HG02852 (cell line): ENCODE measurements at regions not wholly inside any gene's neighbourhood (a gene's known extent, or its start where the extent isn't known, plus 50 kb on each side); places are given as distances from the start of the nearest gene placed in this dataset.

Experiments used
- ATAC-seq: cut with Tn5 transposase; IDR thresholded peaks from one replicate; pipeline ENCODE4 v1.9.1; 2021; ENCODE audit warnings: mild to moderate bottlenecking, moderate library complexity; ENCODE audit not compliant: unreplicated experiment

DNA sequence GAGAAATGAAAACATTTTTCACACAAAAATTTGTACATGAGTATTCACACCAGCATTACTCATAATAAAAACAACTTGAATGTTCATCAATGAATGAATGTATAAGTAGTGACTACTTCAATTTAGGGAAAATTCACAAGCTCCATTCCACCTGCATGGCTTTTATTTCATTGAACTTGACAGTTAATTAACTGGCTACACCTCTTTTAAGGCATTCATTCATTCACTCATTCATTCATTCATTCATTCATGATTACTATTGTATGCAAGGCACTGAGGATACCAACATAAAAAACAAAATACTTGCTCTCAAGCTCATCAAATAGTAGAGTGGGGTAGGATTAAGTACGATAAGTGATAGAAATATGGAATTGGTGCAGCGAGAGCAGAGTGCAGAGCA lies 198.3 kb upstream of the DLGAP1 start:
- no peak for ATAC-seq

DNA sequence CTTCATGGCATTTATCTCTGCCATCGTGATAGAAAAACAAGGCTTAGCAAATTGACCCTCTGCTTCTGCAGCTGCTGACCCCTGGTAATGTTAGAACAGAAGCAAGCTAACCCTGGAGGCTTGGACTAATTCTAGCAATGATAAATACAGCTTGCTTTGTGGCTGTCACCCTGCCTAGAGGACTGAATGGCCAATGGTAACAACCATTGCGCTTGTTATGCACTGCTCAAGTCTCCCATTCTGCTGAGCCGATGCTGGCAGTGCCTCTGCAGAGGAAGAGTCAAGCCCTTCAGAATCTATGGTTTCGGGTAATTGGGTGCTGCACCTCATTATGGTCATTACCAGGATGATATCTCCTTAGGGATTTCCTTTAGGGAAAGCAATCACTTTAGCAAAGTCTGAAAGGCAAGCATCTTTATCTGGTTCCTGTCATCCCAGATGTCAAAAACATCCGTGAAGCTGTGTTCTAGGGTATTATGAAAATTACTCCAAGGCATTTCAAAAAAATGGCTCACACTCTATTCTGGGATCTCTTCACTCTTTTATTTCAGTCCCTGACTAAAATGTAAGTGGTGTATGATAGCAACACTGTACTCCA lies 186.8 kb upstream of the DLGAP1 start:
- no peak for ATAC-seq

DNA sequence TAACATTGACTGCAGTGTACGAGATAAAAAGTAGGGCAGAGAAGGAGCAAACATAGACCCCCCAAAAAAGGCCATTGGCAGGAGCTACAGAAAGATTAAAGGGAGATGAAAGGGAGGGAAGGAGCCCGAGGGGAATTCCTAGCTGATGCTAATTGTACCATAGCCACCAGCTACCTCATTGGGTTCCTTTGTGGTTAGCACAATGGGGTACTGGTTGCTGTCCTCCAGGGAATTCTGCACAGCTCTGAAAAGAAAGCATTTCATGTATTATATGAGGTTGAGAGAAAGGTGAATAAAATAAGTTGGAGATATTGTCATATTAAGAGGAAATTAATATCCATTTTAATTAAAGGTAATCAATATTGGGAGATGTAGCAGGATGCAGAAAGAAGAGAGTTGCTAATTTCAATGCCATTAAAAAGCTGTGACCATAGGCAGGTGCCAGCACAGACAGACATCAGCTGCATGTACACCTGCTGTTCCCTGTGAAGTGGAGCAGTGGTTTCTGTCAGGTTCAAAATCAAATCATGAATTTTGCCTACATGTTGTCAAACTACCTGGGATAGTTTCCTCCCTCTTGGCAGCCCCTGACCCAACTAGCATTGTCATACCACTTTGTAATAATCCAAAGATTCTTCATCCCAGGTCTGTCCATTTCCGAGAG lies 185.4 kb upstream of the DLGAP1 start:
- ATAC-seq = no peak

DNA sequence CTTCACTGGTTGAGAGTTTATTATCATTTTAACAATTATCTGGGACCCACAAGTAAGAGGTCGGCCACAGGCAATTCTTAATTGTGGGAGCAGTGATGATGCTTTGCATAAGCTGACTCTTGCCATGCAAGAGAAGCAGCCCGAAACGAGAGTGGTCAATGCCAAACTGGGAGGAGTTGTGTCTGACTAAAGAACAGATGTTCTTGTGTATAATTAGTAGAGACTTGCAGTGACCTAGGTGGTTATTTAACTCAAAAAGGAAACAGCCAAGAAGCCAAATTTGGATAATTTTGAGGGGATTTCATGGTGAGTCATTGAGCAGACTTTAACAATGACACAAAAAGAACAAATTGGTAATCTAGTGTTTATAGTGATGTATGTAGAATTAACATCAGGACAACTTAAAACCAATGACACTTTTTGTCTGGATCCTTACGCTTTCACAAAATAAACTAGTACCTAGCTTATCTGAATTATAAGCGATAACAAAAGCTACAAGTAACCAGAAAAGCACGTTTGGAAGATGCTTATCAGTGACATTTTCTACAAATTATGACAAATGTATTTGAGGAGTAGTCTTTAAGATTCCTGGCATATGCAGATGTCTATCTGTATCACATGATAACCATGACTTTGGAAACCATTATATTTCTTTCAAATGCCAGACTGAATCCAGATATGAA lies 184.7 kb upstream of the DLGAP1 start:
- ATAC-seq = peak; percentile 92

DNA sequence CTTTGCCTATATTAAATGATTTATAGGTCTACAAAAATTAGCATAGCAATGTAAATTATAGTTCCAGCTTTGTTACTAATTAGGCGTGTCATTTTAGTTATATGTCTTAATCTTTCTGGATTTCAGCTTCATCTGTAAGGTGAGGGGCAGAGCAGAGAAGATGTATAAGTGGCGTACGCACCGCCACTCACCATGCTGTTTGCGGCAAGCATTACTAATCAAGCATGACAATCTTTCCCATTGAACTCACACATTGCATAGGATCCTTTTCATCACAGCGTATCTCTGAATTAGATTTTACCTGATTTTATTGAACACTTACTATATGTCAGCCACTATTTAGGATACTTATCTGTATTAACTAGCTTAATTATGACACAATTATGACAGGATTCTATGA lies 183.6 kb upstream of the DLGAP1 start:
- ATAC-seq = no peak

DNA sequence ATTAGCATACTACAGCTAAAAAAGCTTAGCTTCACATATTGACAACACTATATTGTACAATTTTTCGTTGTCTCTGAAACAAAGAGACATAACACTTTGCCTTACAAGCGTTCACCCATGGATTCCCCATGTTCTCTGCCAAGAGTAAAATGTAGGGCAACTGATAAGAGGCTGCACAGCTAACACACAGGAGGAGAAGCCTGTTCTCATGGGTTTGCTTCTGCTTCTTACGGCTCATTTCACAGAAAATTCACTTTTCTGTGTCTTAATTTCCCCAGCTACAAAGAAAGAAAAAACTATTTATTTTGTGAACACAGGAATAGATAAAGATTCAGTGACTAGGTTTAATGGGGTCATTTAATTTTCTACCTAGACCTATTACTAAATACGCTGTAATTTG lies 182.8 kb upstream of the DLGAP1 start:
- no peak for ATAC-seq

DNA sequence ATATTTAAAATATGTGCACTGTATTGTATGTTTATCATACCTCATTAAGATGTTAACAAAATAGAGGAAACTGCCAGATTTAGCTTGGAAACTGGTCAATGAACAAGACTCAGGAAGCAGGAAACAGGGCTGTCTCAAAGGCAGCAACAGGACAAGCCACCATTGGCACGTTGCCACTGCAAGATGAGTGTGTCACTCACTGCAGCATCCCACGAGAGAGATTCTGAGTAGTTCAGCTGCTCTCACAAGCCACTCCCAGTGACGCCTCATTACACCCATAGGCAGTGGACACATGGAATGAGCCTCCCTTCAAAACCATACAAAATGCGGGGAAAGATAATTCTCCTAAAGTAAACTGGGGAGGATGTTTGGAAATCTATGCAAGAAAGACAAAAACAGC lies 181.9 kb upstream of the DLGAP1 start:
- no peak for ATAC-seq

DNA sequence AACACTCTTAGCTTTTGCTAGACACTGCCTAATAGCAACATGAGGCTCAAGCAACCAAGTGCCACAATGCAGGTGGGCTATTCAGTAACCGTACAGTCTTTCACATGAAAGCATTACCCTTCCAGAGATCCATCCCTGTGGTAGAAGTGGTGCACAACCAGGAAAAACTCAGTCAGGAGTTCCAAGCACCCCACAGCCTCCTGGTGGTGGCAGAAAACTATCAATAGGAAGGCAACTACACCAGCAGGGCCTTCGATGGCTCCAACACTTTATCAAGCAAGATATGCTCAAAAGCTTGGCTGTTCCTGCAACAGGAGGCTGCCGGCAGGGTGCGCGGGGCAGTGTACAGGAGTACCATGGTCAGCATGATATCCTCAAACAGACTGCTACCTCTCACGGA lies 176.1 kb upstream of the DLGAP1 start:
- ATAC-seq = no peak

DNA sequence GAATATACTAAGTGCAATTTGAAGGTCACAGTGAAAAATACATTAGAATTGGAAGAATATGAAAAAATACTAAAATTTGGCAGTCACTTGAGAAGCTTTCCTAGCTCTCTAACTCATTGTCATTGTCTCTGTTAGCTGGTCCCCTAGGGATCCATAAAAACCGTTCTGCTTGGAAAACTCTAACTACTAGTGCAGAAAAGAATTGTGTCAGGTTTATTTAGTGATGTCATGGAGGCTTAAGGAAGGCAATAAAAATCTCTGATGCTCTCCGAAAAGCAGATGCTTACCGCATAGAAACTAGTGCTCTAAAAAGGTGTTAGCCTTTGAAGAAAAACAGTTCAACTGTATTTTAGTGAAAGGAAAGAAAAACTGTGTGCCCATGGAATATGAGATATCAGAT lies 150.1 kb upstream of the DLGAP1 start:
- ATAC-seq = no peak

DNA sequence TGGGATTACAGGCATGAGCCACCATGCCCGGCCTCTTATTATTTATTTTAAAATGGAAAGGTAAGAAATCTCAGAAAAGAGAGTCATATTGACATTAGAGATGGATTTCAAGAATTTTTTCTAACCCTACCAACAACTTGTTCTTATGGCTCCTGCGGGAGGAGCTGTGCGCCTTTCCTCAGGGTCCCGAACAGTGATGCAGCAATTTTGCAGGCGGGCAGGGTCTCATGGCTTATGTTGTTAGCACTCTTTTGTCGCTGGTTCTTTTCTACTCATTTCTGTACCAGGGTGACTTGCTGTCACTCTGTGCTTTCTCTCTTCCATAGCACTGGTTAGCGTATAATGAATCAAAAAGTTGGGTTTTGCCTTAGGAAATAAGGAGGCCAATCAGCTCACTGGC lies 148.8 kb upstream of the DLGAP1 start:
- no peak for ATAC-seq

DNA sequence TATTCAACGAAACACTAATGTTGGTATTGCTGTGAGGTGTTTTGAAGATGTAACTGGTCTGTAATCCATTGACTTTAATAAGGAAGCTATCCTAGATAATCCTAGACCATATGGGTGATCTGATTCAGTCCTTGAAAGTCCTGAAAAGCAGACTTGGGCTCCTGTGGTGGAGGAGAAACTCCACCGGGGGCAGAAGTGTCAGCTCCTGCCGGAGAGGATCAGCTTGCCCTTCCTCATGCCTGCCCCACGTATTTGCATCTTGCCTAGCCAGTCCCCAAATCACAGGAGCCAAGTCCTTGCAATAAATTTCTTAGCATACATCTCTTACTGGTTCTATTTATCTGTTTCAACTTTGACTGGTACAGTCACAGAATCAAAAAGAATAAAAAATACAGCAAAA lies 144.2 kb upstream of the DLGAP1 start:
- ATAC-seq = no peak

DNA sequence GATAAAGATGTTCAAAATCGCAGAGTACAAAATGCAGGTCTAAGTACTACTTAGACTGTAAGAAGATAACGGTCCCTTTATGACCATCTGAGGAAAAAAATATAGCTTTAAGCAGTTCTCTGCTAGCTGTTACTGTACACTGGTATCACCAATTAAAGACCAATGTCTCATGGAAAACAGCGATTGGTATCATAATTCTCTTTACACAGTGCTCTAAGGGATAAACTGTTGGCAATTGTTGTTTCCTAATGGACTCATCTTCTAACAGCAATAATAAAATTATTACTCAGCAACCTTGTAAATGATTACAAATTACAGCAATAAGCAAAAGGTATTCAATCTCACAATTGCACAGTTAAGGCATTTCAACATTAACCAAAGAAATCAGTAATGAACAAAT lies 142.2 kb upstream of the DLGAP1 start:
- ATAC-seq = no peak

DNA sequence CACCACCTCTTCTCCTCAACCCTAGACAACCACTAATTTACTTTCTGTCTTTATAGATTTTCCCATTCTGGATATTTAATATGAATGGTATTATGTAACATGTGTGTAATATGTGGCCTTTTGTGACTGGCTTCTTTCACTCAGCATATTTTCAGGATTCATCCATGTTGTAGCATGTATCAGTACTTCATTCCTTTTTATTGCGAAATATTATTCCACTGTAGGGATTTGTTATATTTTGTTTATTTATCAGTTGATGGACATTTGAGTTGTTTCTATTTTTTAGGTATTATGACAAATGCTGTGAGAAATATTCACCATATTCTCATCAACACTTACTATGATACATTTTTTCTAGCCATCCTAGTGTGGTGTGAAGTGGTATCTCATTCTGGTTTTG lies 138.8 kb upstream of the DLGAP1 start:
- ATAC-seq = no peak

DNA sequence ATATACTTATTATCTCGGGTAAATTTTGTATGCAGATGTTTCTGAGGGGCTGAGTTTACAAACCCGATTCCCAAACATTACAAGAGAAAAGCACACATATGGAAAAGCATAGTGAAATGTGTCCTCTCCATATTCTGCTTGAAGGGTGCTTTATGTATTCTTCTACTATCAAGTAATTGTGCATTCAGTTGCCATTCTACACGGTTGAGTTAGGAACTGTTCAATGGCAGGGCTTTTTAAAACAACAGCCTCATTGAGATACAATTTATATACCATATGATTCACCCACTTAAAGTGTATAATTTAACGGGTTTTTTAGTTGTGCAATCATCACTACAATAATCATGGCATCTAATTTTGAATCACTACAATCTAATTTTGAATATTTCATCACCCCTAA lies 138.4 kb upstream of the DLGAP1 start:
- no peak for ATAC-seq

DNA sequence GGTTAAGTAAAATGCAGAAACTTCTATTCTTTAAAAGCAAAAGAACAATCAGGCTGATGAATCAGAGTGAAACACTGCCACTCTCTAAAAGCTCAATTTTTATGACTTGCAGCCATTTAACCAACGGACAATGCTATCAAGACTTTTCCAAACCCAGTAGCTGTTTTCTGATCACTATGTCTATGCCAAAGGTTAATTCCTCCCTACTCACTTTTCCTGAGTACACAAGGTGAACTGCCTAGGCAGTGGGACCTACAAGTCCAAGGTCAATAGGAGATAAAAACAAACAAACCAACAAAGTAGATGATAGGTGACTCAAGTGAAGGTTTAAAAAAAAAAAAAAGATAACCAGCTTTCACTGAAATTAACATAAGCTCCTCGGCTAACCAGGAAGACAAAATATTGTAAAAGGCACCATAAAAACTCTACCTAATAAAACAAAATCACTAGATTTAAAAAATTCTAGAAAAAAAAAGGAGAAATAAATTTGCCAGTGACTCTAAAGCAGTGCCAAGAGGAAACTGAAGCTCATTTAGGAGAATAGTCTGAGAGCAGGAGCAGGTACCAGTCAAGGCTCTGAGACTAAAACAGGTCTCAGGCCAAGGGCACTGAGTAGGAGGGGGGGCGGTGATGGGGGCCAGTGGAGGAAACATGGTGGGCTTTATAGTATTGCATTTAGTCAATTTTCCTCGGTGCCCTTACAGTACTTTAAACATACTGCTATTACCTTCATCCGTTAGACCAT lies 134.1 kb upstream of the DLGAP1 start:
- ATAC-seq = no peak

DNA sequence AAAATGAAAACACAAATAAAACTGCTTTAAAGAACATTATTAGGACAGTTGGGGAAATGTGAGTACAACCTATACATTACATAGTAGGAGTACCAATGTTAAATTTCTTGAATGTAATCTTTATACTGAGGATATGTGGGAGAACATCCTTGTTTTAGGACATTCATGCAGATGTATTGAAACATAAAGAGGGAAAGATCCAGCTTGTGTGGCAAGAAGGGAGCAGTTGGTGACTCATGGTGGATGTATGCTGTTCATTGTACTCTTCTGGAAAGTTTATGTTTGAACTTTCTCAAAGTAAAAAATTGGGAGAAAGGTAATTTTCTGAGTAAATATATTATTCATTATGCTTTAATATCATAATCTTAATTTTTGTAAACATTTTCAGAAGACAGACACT lies 132.1 kb upstream of the DLGAP1 start:
- ATAC-seq = no peak

DNA sequence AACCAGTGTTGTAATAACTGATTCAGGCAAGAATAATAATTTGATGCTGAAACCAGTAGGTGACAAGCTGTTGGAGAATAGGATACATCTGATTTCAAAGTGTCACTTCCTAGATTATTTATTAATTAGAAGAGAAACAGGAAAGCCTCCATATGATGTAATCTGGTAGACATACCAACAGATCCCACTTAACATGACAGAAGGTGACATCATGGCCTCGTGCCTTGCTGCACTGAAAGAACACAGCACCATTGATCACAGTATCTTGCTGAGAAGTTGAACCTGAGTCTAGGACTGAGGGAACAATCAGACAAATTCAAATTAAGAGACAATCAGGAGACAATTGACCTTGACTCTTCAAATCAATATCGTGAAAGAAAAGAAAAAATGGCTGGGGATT lies 131.6 kb upstream of the DLGAP1 start:
- ATAC-seq = no peak

DNA sequence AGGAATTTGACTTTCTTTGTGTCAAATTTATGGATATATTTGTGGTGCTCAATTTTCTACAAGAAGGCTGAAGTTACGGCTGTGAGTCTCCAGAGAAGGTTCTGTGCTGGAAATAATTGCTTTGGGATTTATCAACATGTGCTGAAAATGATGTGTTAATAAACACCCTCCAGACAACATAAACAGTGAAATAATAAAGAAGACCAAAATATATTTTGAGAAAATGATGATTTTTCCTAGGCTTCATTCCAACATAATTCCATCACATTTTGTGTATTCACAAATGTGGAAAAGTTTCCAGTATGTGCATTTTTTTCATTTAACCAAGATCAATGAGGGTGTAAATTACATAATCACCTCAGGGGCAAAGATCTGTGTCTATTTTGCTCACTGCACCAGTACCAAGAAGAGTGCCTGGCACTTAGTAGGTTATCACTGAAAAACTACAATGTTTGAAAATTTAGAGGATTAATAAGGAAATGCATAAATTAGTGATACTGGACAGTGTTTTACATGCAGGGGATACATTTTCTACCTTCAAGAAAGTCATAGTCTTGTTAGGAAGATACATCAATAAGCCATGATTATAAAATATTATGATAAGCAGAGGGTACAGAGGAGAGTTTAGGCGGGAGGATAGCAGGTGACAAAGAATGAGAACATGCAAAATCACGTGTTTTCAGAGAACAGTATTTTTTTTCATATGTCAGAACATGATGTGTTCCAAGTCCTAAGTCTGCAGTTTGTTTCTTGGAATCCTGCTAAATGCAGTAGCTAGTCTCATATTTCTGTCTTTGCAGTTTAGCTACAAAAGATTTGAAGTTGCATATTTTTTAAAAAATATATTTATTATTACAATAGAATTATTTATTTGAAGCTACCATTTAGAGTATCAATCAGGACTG lies 127.6 kb upstream of the DLGAP1 start:
- no peak for ATAC-seq

DNA sequence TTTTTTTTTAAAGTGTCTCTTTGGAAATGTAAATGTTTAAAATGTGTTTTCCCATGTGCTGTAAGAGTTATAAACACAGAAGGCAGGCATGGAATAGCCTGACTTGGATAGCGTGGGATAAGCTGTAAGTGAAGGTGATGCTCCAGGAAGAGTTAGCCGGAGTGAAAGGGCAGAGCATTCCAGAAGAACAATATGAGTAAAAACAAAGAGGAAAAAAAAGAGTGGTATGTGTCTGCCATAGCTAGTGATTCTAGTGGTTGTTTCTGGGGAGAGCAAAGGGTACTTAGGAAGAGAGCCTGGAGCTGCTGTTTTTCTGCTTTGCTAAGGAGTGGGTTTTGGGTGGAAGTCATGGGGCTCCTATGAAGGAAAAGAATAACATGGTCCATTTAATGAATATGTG lies 126.9 kb upstream of the DLGAP1 start:
- no peak for ATAC-seq

DNA sequence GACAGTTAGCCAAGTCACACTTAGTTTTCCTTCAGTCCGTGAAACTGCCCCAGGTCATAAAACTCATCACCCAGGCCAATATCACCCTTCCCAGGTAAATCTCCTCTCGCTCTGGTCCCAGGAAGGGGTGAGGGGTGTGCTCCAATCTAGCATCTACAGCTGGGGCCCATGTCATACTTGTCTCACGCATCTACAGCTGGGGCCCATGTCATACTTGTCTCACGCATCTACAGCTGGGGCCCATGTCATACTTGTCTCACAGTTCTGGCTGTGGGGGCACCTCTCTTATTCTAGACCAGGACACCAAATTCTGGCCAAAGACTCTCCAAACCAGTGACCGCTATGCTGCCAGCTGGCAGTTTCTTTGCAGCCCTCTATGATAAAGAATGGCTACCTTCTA lies 123.3 kb upstream of the DLGAP1 start:
- no peak for ATAC-seq

DNA sequence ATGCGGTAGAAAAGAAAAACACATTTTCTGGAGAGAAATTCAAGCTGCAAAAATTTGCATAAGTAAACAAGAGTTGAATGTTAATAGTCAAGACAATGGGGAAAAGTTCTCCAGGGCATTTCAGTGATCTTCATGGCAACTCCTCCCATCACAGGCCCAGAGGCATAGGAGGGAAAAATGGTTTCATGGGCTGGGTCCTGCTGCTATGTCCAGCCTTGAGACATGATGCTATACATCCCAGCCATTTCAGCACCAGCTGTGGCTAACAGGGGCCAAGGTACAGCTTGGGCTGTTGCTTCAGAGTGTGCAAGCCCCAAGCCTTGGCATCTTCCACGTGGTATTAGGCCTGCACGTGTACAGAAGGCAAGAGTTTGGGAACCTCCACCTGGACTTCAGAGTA lies 118.6 kb upstream of the DLGAP1 start:
- no peak for ATAC-seq
